IPS-15b (cell line): ENCODE measurements at regions not wholly inside any gene's neighbourhood (a gene's known extent, or its start where the extent isn't known, plus 50 kb on each side); places are given as distances from the start of the nearest gene placed in this dataset.

ENCODE experiments used
- H3K27me3 ChIP-seq: one replicate; pipeline ENCODE4 v1.6.1; 2013; ENCODE audit warnings: low read length; ENCODE audit not compliant: control insufficient read depth, insufficient read depth
- H3K36me3 ChIP-seq: one replicate; pipeline ENCODE4 v1.6.1; 2013; ENCODE audit warnings: low read length; ENCODE audit not compliant: control insufficient read depth, insufficient read depth
- H3K4me1 ChIP-seq: one replicate; pipeline ENCODE4 v1.6.1; 2013; ENCODE audit warnings: mild to moderate bottlenecking, low read length; ENCODE audit not compliant: control insufficient read depth, insufficient read depth
- H3K4me3 ChIP-seq: one replicate; pipeline ENCODE4 v1.5.1; 2013; ENCODE audit warnings: low read depth, low read length
- H3K9ac ChIP-seq: one replicate; pipeline ENCODE4 v1.6.1; 2013; ENCODE audit warnings: low read depth, mild to moderate bottlenecking, low read length
- H3K9me3 ChIP-seq: one replicate; pipeline ENCODE4 v1.6.1; 2013; ENCODE audit warnings: mild to moderate bottlenecking, low read length; ENCODE audit not compliant: control insufficient read depth, insufficient read depth

DNA sequence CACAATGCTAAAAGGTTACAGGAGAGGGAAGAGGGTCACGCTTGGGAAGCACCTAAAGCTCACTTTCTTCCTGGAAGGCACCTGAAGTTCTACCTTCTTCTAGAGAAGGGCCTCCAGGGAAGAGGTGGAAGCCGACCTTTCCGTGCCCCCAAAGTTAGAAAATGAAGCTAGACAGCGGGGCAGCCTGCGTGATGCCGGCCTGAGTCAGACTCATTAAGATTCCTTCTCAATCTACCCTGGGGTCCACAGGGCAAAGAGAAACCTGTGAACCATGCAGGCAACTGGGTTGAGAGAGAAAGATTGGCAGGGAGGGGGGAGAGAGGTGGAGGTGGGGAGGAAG, 54.8 kb upstream of the CCDC167 start:
- Histone ChIP-seq H3K27me3 (peaks cover 5% of the 10 kb centered on the region), H3K9me3 (no peaks in the 10 kb centered on the region), H3K4me3 (no peak overlapping the region), H3K36me3 (no peaks in the 10 kb centered on the region), H3K9ac (no peak overlapping the region), H3K4me1 (no peaks in the 10 kb centered on the region)

DNA sequence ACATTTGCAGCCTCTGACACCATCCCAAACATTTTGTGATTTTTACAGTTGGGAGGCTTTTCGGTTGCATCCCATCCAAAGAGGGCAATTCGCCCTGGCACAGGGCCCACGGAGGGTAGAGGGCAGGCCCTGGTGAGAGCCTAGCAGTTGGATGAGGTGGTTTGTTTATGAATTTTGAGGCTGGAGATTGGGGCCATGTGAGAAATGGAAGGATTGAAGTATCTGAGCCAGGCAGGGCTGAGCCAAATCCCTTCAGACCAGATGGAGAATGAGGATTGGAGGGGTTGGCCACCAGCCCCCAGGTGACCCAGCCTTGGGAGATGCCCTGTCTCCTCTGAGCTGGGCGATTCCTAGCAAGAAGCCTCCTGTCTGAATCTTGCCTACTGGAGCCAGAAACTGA, 52.6 kb upstream of the CCDC167 start:
- no peaks in the 10 kb centered on the region for H3K36me3 ChIP-seq
- H3K9me3 ChIP-seq = no peaks in the 10 kb centered on the region
- no peaks in the 10 kb centered on the region for H3K27me3 ChIP-seq
- no peaks in the 10 kb centered on the region for H3K4me1 ChIP-seq
- H3K9ac ChIP-seq = no peak overlapping the region
- no peak overlapping the region for H3K4me3 ChIP-seq

DNA sequence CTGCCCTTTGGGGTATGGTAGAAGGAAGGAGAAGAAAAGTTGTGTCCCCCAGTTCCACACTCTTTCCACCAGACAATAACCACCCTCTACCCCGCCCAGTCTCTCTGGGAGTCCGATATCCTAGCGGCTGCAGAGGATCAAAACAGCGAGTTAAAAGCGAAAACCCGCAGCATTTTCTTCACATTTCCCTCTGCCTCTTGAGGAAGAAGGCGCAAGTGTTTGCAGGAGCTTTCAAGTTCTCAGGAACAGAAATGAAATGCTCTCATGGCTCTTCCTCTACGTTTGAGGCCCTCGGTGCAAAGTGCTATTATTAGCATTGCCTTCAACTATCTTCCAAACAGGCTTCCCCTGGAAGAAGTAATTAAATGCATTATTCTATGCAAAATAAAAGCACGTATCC, 52.2 kb upstream of the CCDC167 start:
- Histone ChIP-seq H3K9ac (no peak overlapping the region), H3K36me3 (no peaks in the 10 kb centered on the region), H3K4me1 (no peaks in the 10 kb centered on the region), H3K4me3 (no peak overlapping the region), H3K27me3 (no peaks in the 10 kb centered on the region), H3K9me3 (no peaks in the 10 kb centered on the region)

- Histone ChIP-seq H3K4me1 (no peaks in the 10 kb centered on the region), H3K9ac (no peak overlapping the region), H3K36me3 (no peaks in the 10 kb centered on the region), H3K4me3 (no peak overlapping the region), H3K27me3 (no peaks in the 10 kb centered on the region), H3K9me3 (no peaks in the 10 kb centered on the region)
Observed at GRCh38 chr6:37551446-37551845, 51.8 kb upstream of the CCDC167 start.

GRCh38 chr6:37551002-37551401, 51.3 kb upstream of the CCDC167 start:
- peaks cover 2% of the 10 kb centered on the region for H3K4me1 ChIP-seq

GRCh38 chr6:37550191-37550831, 50.6 kb upstream of the CCDC167 start:
- no peaks in the 10 kb centered on the region for H3K27me3 ChIP-seq
- no peaks in the 10 kb centered on the region for H3K9me3 ChIP-seq
- no peaks in the 10 kb centered on the region for H3K36me3 ChIP-seq
- H3K9ac ChIP-seq = no peak overlapping the region
- H3K4me1 ChIP-seq = peaks cover 5% of the 10 kb centered on the region
- H3K4me3 ChIP-seq = no peak overlapping the region

More at GRCh38 chr6:37551002-37551401, 51.3 kb upstream of the CCDC167 start:
- Histone ChIP-seq H3K36me3 (no peaks in the 10 kb centered on the region), H3K9me3 (no peaks in the 10 kb centered on the region), H3K4me3 (no peak overlapping the region), H3K27me3 (no peaks in the 10 kb centered on the region), H3K9ac (no peak overlapping the region)

GRCh38 chr6:37549558-37549957, 49.9 kb upstream of the CCDC167 start:
- Histone ChIP-seq H3K4me3 (no peak overlapping the region), H3K4me1 (peaks cover 5% of the 10 kb centered on the region), H3K27me3 (no peaks in the 10 kb centered on the region), H3K9me3 (no peaks in the 10 kb centered on the region), H3K36me3 (no peaks in the 10 kb centered on the region), H3K9ac (no peak overlapping the region)
